HCT116 (cell line): ENCODE measurements at regions not wholly inside any gene's neighbourhood (a gene's known extent, or its start where the extent isn't known, plus 50 kb on each side); places are given as distances from the start of the nearest gene placed in this dataset.

Experiments used
- ATAC-seq: fragments of 200-7000 bp; cut with Tn5 transposase; 2 replicates; pipeline ENCODE4 v1.9.1; 2020; ENCODE audit warnings: mild to moderate bottlenecking, moderate library complexity
- BruUV-seq: library from RNA; stranded (reverse); fragments of 400-500 nt; replicated peaks from 2 replicates; lab custom pipeline; 2021; lab: Mats Ljungman, UMichigan
- CTCF ChIA-PET: fragments of 300-600 bp; sonication (Branson Sonifier 250); formaldehyde crosslinking; loops from one replicate; lab custom pipeline; 2021; ENCODE audit warnings: antibody characterized with exemption; lab: Charles Lee
- POLR2A ChIA-PET: fragments of 300-600, 350-600 bp; sonication (Branson Sonifier 250); formaldehyde crosslinking; loops from one replicate; lab custom pipeline; 2021; ENCODE audit warnings: antibody characterized with exemption; lab: Charles Lee
- RAD21 ChIA-PET, 2 experiments: fragments of 300-600 bp; sonication (Branson Sonifier 250); formaldehyde crosslinking; loops; one replicate each; lab custom pipeline; 2023; ENCODE audit warnings: low total read pairs in 2 of 2; ENCODE audit not compliant: uncharacterized antibody in 2 of 2, unreplicated experiment in 2 of 2, low non-redundant PET in 1 of 2; lab: Charles Lee
- DNase-seq: peaks from one replicate; pipeline ENCODE4 v3.0.0-alpha.2; 2010; ENCODE audit warnings: low read depth, low spot score
- H2AFZ ChIP-seq: fragments of 200-600 bp; shearing (Covaris generic), sonication (generic); 2 replicates; pipeline ENCODE4 v1.6.1; 2017; ENCODE audit warnings: low read depth, mixed run types, mixed read lengths, antibody characterized with exemption, low read length; ENCODE audit not compliant: poor library complexity, severe bottlenecking
- H3K27ac ChIP-seq: 2 replicates; pipeline ENCODE4 v1.5.1; 2012; ENCODE audit warnings: low read depth, low read length
- H3K27me3 ChIP-seq: fragments of 200-600 bp; sonication (generic); 2 replicates; pipeline ENCODE4 v1.6.1; 2016; ENCODE audit warnings: mixed run types, low read length, mixed read lengths; ENCODE audit not compliant: insufficient read depth
- H3K36me3 ChIP-seq, 2 experiments: fragments of 200-500 bp in 1 of 2; fragments of 200-600 bp in 1 of 2; sonication (Bioruptor generic) in 1 of 2; sonication (generic) in 1 of 2; 2 replicates each; pipeline versions ENCODE4 v1.5.1 to v1.6.1; 2014 to 2016; ENCODE audit warnings: low read length in 2 of 2, inconsistent platforms in 1 of 2, mixed read lengths in 1 of 2, mixed run types in 1 of 2; ENCODE audit not compliant: insufficient read depth in 2 of 2, control insufficient read depth in 1 of 2
- H3K4me1 ChIP-seq, 2 experiments: fragments of 200-600 bp in 1 of 2; sonication (generic) in 1 of 2; 2 replicates each; pipeline versions ENCODE4 v1.5.1 to v1.6.1; 2012 to 2017; ENCODE audit warnings: low read length in 2 of 2, inconsistent platforms in 1 of 2, mild to moderate bottlenecking in 1 of 2, mixed read lengths in 1 of 2, mixed run types in 1 of 2, moderate library complexity in 1 of 2; ENCODE audit not compliant: insufficient read depth in 2 of 2, control insufficient read depth in 1 of 2
- H3K4me2 ChIP-seq: fragments of 200-600 bp; sonication (generic); 2 replicates; pipeline ENCODE4 v1.6.1; 2017; ENCODE audit warnings: mixed run types, low read length, mixed read lengths
- H3K4me3 ChIP-seq, 2 experiments: fragments of 200-600 bp in 1 of 2; sonication (generic) in 1 of 2; replicated peaks in 1 of 2; 2 replicates each; pipeline ENCODE4 v1.5.1; 2011 to 2016; ENCODE audit warnings: low read length in 2 of 2, control low read depth in 1 of 2, low read depth in 1 of 2, mild to moderate bottlenecking in 1 of 2, mixed read lengths in 1 of 2, mixed run types in 1 of 2
- H3K79me2 ChIP-seq: fragments of 200-600 bp; sonication (generic); 2 replicates; pipeline ENCODE4 v1.6.1; 2017; ENCODE audit warnings: mild to moderate bottlenecking, mixed run types, low read length, moderate library complexity, mixed read lengths; ENCODE audit not compliant: insufficient read depth
- H3K9ac ChIP-seq: fragments of 200-600 bp; sonication (generic); 2 replicates; pipeline ENCODE4 v1.6.1; 2016; ENCODE audit warnings: low read length, mixed read lengths
- H3K9me2 ChIP-seq: fragments of 200-600 bp; sonication (generic), shearing (Covaris generic); 2 replicates; pipeline ENCODE4 v1.6.1; 2017; ENCODE audit warnings: mixed run types, mild to moderate bottlenecking, moderate library complexity; ENCODE audit not compliant: insufficient read depth
- H3K9me3 ChIP-seq, 2 experiments: fragments of 200-500 bp in 1 of 2; fragments of 200-600 bp in 1 of 2; sonication (Bioruptor generic) in 1 of 2; sonication (generic) in 1 of 2; 2 replicates each; pipeline ENCODE4 v1.6.1; 2014 to 2017; ENCODE audit warnings: low read length in 2 of 2, mixed read lengths in 2 of 2, inconsistent platforms in 1 of 2, low read depth in 1 of 2, mild to moderate bottlenecking in 1 of 2, mixed run types in 1 of 2, moderate library complexity in 1 of 2; ENCODE audit not compliant: control insufficient read depth in 1 of 2, insufficient read depth in 1 of 2
- H4K20me1 ChIP-seq: fragments of 200-600 bp; sonication (generic), shearing (Covaris generic); 2 replicates; pipeline ENCODE4 v1.6.1; 2017; ENCODE audit warnings: mixed run types, mild to moderate bottlenecking, moderate library complexity; ENCODE audit not compliant: insufficient read depth
- ATF3 ChIP-seq: IDR thresholded peaks from 2 replicates; pipeline ENCODE4 v1.6.1; 2012
- CBX3 ChIP-seq: IDR thresholded peaks from 2 replicates; pipeline ENCODE4 v1.6.1; 2012; ENCODE audit warnings: low read depth
- CEBPB ChIP-seq: IDR thresholded peaks from 2 replicates; pipeline ENCODE4 v1.6.1; 2012; ENCODE audit warnings: low read depth
- CTCF ChIP-seq, 3 experiments: fragments of 200-600 bp in 1 of 3; sonication (generic) in 1 of 3; IDR thresholded peaks in 2 of 3; conservative IDR thresholded peaks in 1 of 3; 2 replicates each; pipeline ENCODE4 v1.5.1; 2012 to 2017; ENCODE audit warnings: low read depth in 2 of 3, low read length in 2 of 3, antibody characterized with exemption in 1 of 3, borderline replicate concordance in 1 of 3, control low read depth in 1 of 3, mild to moderate bottlenecking in 1 of 3, mixed read lengths in 1 of 3, mixed run types in 1 of 3, moderate library complexity in 1 of 3; ENCODE audit not compliant: insufficient read depth in 1 of 3
- EGR1 ChIP-seq: IDR thresholded peaks from 2 replicates; pipeline ENCODE4 v1.6.1; 2012; ENCODE audit warnings: low read depth
- ELF1 ChIP-seq: IDR thresholded peaks from 2 replicates; pipeline ENCODE4 v1.6.1; 2012; ENCODE audit warnings: low read depth, borderline replicate concordance
- EZH2 ChIP-seq: fragments of 200-600 bp; sonication (generic); IDR thresholded peaks from 2 replicates; pipeline ENCODE4 v1.6.1; 2017; ENCODE audit warnings: antibody characterized with exemption, mixed run types
- EZH2phosphoT487 ChIP-seq: fragments of 200-600 bp; IDR thresholded peaks from 2 replicates; pipeline ENCODE4 v1.6.1; 2018; ENCODE audit warnings: antibody characterized with exemption, borderline replicate concordance
- FOSL1 ChIP-seq: IDR thresholded peaks from 2 replicates; pipeline ENCODE4 v1.6.1; 2012; ENCODE audit warnings: low read depth
- JUND ChIP-seq: IDR thresholded peaks from 2 replicates; pipeline ENCODE4 v1.6.1; 2012
- MAX ChIP-seq: IDR thresholded peaks from 2 replicates; pipeline ENCODE4 v1.6.1; 2012
- POLR2A ChIP-seq: IDR thresholded peaks from 2 replicates; pipeline ENCODE4 v1.7.0; 2011; ENCODE audit warnings: borderline replicate concordance; ENCODE audit not compliant: insufficient read depth, insufficient read length; ENCODE audit errors: extremely low read depth
- POLR2AphosphoS5 ChIP-seq: IDR thresholded peaks from 2 replicates; pipeline ENCODE4 v1.6.1; 2011; ENCODE audit warnings: mild to moderate bottlenecking, low read depth, low read length, moderate library complexity
- RAD21 ChIP-seq: IDR thresholded peaks from 2 replicates; pipeline ENCODE4 v1.6.1; 2012; ENCODE audit warnings: low read depth, mild to moderate bottlenecking
- REST ChIP-seq: IDR thresholded peaks from 2 replicates; pipeline ENCODE4 v1.6.1; 2012; ENCODE audit warnings: low read depth
- SIN3A ChIP-seq: IDR thresholded peaks from 2 replicates; pipeline ENCODE4 v1.6.1; 2012; ENCODE audit warnings: low read depth
- TCF7L2 ChIP-seq: IDR thresholded peaks from 2 replicates; pipeline ENCODE4 v1.7.0; 2011; ENCODE audit warnings: borderline replicate concordance, inconsistent platforms; ENCODE audit not compliant: insufficient read depth, insufficient read length; ENCODE audit errors: extremely low read depth
- ZBTB33 ChIP-seq: IDR thresholded peaks from 2 replicates; pipeline ENCODE4 v1.6.1; 2011; ENCODE audit warnings: mild to moderate bottlenecking, low read length, moderate library complexity; ENCODE audit not compliant: insufficient replicate concordance; ENCODE audit errors: extremely low read depth
- ZFX ChIP-seq: fragments of 450-650 bp; IDR thresholded peaks from 2 replicates; pipeline ENCODE4 v1.6.1; 2017
- ZNF274 ChIP-seq: fragments of 200-500 bp; sonication (Bioruptor generic); IDR thresholded peaks from 2 replicates; pipeline ENCODE4 v1.6.1; 2014; ENCODE audit warnings: mild to moderate bottlenecking, low read depth, low read length, inconsistent platforms
- intact Hi-C: fragments of 100-400 bp; cut with micrococcal nuclease; formaldehyde crosslinking; loops from 2 replicates; pipeline ENCODE4 v1.10.0; 2022

- H3K36me3 ChIP-seq: no peaks in the 10 kb centered on the region
- ATAC-seq (no peak), DNase-seq (no peak)
- H2AFZ ChIP-seq: no peak overlapping the region
- no peaks in the 10 kb centered on the region for H3K9me2 ChIP-seq
- H3K79me2 ChIP-seq: no peaks in the 10 kb centered on the region
- no peak overlapping the region for H3K27ac ChIP-seq
- no peak overlapping the region for H3K4me2 ChIP-seq
- intact Hi-C loops: no loop called here
- ChIA-PET POLR2A (no interaction called here), CTCF (no interaction called here), RAD21 (no interaction called here)
- TF ChIP-seq SIN3A: no peak
- no peak for TF ChIP-seq ELF1
- TF ChIP-seq ZBTB33: no peak
- TF ChIP-seq CBX3: no peak
- no peak for TF ChIP-seq EZH2
- no peak for TF ChIP-seq ATF3
- no peak for TF ChIP-seq EZH2phosphoT487
- TF ChIP-seq ZFX: no peak
- no peak for TF ChIP-seq CEBPB
- TF ChIP-seq JUND: no peak
- no peak for TF ChIP-seq REST
- no peak for TF ChIP-seq MAX
- no peak for TF ChIP-seq POLR2A
- no peak for TF ChIP-seq CTCF (IDR thresholded peaks at IDR 0.05 in 2 of 3, conservative IDR thresholded peaks at IDR 0.05 in 1 of 3; ENCODE audit: borderline replicate concordance in 1 of 3, insufficient read depth in 1 of 3, low read depth in 2 of 3, low read length in 2 of 3)
- TF ChIP-seq ZNF274: no peak
- no peak for TF ChIP-seq EGR1
- no peak for TF ChIP-seq RAD21
- TF ChIP-seq FOSL1: no peak
- no peak for TF ChIP-seq POLR2AphosphoS5
- TF ChIP-seq TCF7L2: no peak
- H3K27me3 ChIP-seq: no peaks in the 10 kb centered on the region
- H3K9ac ChIP-seq: no peak overlapping the region
- H3K4me1 ChIP-seq: no peaks in the 10 kb centered on the region
- no TSS peak for BruUV-seq
- no peaks in the 10 kb centered on the region for H4K20me1 ChIP-seq
- no peak overlapping the region for H3K4me3 ChIP-seq
- H3K9me3 ChIP-seq: no peaks in the 10 kb centered on the region
These were observed 55.8 kb upstream of the ATP12A start for GRCh38 chr13:24624363-24624762.
